ENCODE measurements at regions not wholly inside any gene's neighbourhood (a gene's known extent, or its start where the extent isn't known, plus 50 kb on each side); places are given as distances from the start of the nearest gene placed in this dataset.

DNA sequence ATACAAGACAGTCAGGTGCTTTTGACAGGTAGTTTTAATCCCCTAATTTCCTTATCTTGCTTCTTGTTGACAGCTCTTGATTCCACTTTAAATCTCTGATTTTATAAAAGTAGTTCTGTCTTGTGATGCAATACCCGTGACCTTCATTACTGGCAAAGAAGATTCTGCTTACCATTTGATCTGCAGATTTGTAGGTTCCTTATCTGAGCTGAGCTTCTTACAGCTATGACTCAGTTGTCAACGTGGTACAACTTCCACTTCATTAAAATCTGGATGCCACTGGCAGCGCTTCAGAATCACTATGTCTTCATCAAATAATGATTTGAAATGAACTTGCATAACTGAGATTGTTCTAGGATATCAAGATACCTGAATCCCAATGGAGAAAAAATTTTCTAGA lies 543.6 kb upstream of the B3GALT2 start:
- in situ Hi-C loops (cut with HindIII; ENCODE audit: low pct_unique_long_range_greater_than_20kb, low sequenced_read_pairs), result no loop called here
- no peak for DNase-seq (ENCODE audit: low read depth)

- in situ Hi-C loops (cut with HindIII; ENCODE audit: low pct_unique_long_range_greater_than_20kb, low sequenced_read_pairs), result no loop called here
- no peak for DNase-seq (ENCODE audit: low read depth)
Measured at GRCh38 chr1:193729429-193729828, 543.0 kb upstream of the B3GALT2 start.

GRCh38 chr1:193727850-193728249 lies 541.4 kb upstream of the B3GALT2 start:
- in situ Hi-C loops (cut with HindIII; ENCODE audit: low pct_unique_long_range_greater_than_20kb, low sequenced_read_pairs), result no loop called here
- no peak for DNase-seq (ENCODE audit: low read depth)

DNA sequence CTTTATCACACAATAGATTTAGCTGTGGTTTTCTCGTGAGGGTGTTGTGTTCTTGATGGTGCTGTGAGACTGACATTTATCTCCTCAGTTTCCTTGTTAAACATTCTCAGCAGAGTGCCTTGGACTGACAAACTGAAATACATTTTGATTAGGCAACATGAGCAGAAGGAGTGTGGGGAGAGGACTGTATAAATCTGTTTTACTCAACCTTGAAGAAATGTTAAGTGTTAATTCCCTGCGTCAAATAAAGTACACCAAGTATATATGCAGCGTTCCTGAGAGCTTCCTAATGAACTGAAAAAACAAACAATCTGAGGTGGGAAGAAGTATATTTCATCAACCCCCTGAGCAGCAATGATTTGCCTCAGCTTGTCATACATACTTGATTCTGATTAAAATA lies 540.3 kb upstream of the B3GALT2 start:
- in situ Hi-C loops (cut with HindIII; ENCODE audit: low pct_unique_long_range_greater_than_20kb, low sequenced_read_pairs), result no loop called here
- no peak for DNase-seq (ENCODE audit: low read depth)

DNA sequence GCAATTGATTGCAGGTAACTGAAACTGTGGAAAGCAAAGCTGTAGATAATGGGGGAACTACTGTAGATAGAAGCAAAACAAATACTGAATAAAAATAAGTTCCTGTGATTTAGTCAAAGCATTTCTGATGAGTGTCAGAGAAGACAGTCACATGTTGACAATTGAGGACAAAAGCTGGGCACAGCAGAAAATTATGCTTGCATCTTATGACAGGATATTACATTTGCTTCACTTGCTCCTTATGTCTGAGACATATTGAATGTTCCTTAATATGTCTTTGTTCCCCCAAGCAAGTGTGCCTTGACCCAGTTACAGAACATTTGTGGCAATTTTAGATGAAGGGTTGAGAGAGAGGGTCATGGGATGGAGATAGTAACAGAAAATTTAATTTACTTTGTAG lies 526.0 kb upstream of the B3GALT2 start:
- in situ Hi-C loops (cut with HindIII; ENCODE audit: low pct_unique_long_range_greater_than_20kb, low sequenced_read_pairs), result no loop called here
- no peak for DNase-seq (ENCODE audit: low read depth)

DNA sequence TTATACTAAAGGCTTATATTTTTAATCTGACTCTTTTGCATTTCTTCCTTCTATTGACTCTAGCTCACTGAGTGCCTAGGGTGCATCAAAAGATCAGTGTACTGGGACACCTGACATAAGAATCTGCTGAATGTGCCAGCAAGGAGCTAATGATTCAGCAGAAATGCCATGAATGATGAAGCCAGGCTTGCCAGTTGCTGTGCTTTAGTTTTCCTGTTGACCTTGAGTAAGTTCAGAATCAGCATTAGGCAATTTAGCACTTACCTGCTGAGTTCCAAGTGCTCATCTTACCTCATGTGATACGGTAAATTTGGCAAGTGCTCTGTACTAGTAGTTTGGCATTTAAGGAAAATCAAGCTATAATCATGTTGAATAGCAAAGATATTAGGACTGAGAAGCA lies 523.2 kb upstream of the B3GALT2 start:
- in situ Hi-C loops (cut with HindIII; ENCODE audit: low pct_unique_long_range_greater_than_20kb, low sequenced_read_pairs), result no loop called here
- DNase-seq (ENCODE audit: low read depth), result peak; percentile 48

- in situ Hi-C loops (cut with HindIII; ENCODE audit: low pct_unique_long_range_greater_than_20kb, low sequenced_read_pairs), result no loop called here
- peak; percentile 93 for DNase-seq (ENCODE audit: low read depth)
Measured at GRCh38 chr1:193707271-193708021, 521.0 kb upstream of the B3GALT2 start.

DNA sequence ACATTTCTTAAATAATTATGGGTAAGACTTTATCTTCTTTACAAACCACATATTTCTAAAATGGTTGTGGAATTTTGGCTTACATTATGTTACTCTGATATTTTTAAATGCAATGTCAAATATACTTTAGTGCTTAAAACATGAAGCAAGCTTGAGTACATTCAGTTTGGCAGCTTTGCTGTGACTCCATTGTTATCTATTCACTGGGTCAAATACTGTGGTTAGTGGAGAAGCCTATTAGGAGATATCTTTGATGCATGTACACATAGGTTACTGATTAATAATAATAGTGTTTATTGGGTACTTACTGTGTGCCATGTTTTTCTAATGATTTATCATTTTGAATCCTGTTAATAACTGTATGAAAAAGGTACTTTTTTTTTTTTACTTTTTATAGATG lies 520.4 kb upstream of the B3GALT2 start:
- in situ Hi-C loops (cut with HindIII; ENCODE audit: low pct_unique_long_range_greater_than_20kb, low sequenced_read_pairs), result no loop called here
- DNase-seq (ENCODE audit: low read depth), result no peak

DNA sequence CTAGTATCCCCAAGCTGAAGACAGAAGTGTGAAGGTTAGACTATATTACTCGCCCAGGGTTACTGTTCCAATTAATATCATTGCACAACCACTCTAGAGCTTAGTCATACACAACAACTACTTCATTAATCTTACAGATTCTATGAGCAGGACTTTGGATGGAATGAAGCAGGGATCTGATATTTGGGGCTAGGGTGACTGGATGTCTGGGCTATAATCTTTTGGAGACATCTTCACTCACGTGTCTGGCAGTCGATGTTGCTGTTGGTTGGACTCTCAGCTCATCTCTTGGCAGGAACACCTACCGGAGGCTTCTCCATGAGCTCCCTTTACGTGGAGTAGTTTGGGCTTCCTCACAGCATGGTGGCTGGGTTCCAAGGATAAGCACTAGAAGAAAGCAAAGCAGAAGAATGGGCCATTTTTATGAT lies 519.2 kb upstream of the B3GALT2 start:
- no peak for DNase-seq (ENCODE audit: low read depth)
- in situ Hi-C loops (cut with HindIII; ENCODE audit: low pct_unique_long_range_greater_than_20kb, low sequenced_read_pairs), result no loop called here

- in situ Hi-C loops (cut with HindIII; ENCODE audit: low pct_unique_long_range_greater_than_20kb, low sequenced_read_pairs), result no loop called here
- DNase-seq (ENCODE audit: low read depth), result no peak
Measured at GRCh38 chr1:193703655-193704054, 517.2 kb upstream of the B3GALT2 start.

GRCh38 chr1:193703121-193703520 lies 516.7 kb upstream of the B3GALT2 start:
- DNase-seq (ENCODE audit: low read depth), result no peak
- in situ Hi-C loops (cut with HindIII; ENCODE audit: low pct_unique_long_range_greater_than_20kb, low sequenced_read_pairs), result no loop called here

DNA sequence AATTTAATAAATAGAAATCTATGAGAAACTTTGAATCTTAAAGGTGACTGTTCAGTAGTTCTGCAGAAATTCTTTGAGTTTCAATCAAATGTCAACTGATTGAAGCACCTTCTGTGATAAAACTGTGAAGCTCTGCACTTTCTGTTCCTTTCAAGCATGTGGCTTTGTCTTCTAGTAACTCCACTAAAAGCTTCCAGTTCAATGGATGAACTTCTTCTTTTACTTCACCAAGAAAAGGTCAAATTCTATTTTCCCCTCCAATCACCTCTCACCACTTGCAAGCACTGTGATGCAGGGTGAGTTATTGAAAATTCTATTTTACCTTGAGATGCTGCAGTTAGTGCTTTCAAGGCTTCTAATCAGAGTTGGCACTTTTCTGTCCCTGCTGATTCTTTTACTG lies 515.3 kb upstream of the B3GALT2 start:
- in situ Hi-C loops (cut with HindIII; ENCODE audit: low pct_unique_long_range_greater_than_20kb, low sequenced_read_pairs), result no loop called here

DNA sequence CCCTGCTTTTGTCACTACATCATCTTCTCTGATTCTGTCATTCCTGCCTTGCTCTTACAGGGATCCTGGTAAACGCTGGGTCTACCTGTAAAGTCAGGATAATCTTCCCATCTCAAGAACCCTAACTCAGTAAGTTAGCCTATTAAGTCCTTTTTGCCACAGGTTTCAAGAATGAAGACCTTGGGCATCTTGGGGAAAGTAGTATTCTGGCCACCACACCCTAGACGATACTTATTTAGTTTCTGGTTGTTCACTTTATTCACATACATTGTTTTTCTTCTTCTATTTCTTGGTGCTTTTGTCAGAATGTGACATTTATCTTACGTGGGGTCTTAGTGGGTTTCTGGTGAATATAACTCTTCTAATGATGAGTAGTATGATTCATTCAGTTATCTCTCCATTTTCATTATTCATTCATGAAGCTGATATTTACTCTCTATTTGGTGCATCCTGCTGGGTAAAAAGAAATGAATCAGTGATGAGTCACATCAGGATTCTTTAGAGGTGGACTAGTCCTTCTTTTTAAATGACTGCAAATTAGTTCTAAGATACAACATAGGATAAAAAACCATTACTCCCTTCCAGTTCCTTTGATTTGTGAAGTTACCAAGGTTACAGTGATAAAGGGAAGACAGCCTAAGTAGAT lies 514.4 kb upstream of the B3GALT2 start:
- in situ Hi-C loops (cut with HindIII; ENCODE audit: low pct_unique_long_range_greater_than_20kb, low sequenced_read_pairs), result no loop called here
- peak; percentile 83 for DNase-seq (ENCODE audit: low read depth)

More for the DNA sequence above, 515.3 kb upstream of the B3GALT2 start:
- no peak for DNase-seq (ENCODE audit: low read depth)

DNA sequence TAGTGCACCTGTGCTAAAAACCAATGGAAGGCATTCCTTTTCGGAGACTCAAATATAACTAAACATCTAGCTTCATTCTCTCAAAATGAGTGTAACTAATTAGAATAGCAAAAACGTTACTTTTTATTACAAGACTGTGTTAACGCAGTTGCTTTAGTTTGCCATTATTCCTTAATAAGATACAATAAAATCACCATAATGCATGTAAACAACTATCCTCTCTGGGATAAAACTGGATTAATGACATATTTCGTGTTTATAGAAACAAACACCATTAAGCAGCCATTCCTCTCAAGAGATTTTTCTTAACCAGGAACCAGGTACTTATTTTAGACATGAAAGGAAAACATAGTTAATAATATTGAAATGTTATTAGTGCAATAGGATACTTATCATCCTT lies 512.8 kb upstream of the B3GALT2 start:
- DNase-seq (ENCODE audit: low read depth), result no peak
- in situ Hi-C loops (cut with HindIII; ENCODE audit: low pct_unique_long_range_greater_than_20kb, low sequenced_read_pairs), result no loop called here

- no peak for DNase-seq (ENCODE audit: low read depth)
- in situ Hi-C loops (cut with HindIII; ENCODE audit: low pct_unique_long_range_greater_than_20kb, low sequenced_read_pairs), result no loop called here
Measured at GRCh38 chr1:193697776-193698175, 511.4 kb upstream of the B3GALT2 start.

GRCh38 chr1:193697115-193697762 lies 510.8 kb upstream of the B3GALT2 start:
- in situ Hi-C loops (cut with HindIII; ENCODE audit: low pct_unique_long_range_greater_than_20kb, low sequenced_read_pairs), result no loop called here
- peak; percentile 27 for DNase-seq (ENCODE audit: low read depth)

GRCh38 chr1:193694741-193695140 lies 508.3 kb upstream of the B3GALT2 start:
- in situ Hi-C loops (cut with HindIII; ENCODE audit: low pct_unique_long_range_greater_than_20kb, low sequenced_read_pairs), result no loop called here
- no peak for DNase-seq (ENCODE audit: low read depth)

- DNase-seq (ENCODE audit: low read depth), result no peak
- in situ Hi-C loops (cut with HindIII; ENCODE audit: low pct_unique_long_range_greater_than_20kb, low sequenced_read_pairs), result no loop called here
Measured at GRCh38 chr1:193685986-193686385, 499.6 kb upstream of the B3GALT2 start.

- in situ Hi-C loops (cut with HindIII; ENCODE audit: low pct_unique_long_range_greater_than_20kb, low sequenced_read_pairs), result no loop called here
- no peak for DNase-seq (ENCODE audit: low read depth)
Measured at GRCh38 chr1:193681422-193681821, 495.0 kb upstream of the B3GALT2 start.

Measured in Caki2 (cell line).